HG02798 (cell line): ENCODE measurements at regions not wholly inside any gene's neighbourhood (a gene's known extent, or its start where the extent isn't known, plus 50 kb on each side); places are given as distances from the start of the nearest gene placed in this dataset.
"Not testable (repeated sequence)": the region's sequence is repeated elsewhere in the genome, so short reads cannot be mapped to it uniquely, and the experiment has no call there.

Source experiments
- ATAC-seq: cut with Tn5 transposase; IDR thresholded peaks from one replicate; pipeline ENCODE4 v1.9.1; 2021; ENCODE audit warnings: mild to moderate bottlenecking; ENCODE audit not compliant: unreplicated experiment, poor library complexity

DNA sequence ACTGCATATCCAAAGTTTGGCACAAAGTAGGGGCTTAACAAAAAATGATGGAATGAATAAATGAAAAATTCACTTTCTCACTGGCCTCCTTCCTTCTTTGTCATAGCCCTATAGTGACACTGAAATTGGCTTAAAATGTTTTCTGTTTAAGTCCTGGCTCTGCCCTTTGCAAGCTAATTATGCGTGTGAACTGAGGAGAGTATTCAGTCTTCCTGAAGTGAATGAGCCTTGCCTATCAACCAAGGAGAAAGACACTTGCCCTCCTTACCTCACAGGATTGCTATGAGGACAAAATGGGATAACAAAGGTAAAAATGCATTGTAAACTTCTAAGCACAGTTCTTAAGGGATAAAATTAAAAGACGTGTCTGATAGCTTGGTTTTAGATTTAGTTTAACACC, 729.8 kb upstream of the ANO3 start:
- no peak for ATAC-seq

DNA sequence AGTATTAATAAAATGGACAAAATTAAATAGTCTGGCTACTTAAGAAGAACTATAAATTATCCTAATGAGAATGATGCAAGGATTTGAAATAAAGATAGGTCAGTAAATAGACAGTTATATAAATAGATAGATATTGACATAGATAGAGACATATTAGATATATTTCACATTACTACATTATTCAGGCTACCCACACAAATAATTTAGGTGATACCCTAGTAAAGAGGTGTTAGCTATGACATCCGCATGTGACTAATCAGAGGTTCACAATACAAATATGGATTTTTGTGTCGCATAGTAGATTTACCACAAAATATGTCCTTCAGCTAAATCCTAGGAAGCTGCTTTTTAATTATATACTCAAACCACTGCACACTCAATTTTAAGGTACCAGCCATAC, 729.0 kb upstream of the ANO3 start:
- no peak for ATAC-seq

DNA sequence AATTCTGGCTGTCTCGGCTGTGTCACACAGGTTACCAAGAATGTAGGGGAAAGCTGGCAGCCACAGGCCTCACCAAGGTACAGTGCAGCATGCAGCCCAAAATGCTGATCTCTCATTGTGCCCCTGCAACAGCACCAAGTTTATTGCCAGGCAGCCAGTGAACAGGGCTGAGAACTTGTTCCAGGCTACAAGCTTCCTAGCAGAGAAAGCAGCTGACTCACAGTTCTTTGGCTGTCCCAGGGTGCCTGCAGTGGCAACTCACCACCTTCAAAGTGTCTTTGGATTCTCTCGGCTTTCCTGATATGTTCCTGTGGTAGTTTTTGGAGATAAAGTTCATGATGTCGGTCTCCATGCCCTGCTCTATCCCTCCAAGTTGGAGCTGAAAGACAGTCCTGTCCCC, 719.1 kb upstream of the ANO3 start:
- ATAC-seq = no peak

DNA sequence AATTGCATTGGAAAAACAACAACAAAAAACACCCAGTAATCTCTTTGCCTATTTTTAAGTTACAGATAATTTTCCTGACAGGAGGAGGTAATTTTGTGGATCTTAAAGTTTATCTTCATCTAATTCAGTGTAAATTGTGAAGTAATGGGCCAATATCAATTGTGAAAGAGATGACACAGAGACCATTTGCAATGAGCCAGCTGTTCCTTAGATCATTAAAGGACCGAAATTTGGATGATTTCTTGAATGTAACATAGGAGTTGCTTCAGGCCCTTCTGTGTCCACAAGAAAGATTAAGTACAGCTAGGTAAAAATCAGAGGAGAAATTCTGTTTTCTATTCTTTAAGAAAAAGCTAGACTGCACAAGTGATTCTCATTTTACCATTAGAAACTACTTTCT, 718.5 kb upstream of the ANO3 start:
- no peak for ATAC-seq

DNA sequence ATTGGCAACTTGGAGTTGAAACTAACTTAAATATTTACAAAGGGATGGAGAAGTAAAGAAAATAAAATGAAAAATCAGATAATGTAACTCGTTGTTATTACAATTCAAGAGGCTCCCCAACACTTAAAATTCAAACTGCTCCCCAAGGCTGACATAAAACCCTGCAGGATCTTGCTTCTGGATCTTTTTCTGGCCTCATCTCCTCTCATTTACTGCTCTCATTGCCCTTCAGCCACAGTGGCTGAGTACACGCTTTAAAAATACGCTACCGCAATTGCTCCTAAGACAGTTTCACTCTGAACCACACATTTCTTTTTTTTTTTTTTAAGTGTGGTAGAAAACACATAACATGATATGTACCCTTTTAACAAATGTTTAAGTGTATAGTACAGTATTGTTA, 718.1 kb upstream of the ANO3 start:
- no peak for ATAC-seq

DNA sequence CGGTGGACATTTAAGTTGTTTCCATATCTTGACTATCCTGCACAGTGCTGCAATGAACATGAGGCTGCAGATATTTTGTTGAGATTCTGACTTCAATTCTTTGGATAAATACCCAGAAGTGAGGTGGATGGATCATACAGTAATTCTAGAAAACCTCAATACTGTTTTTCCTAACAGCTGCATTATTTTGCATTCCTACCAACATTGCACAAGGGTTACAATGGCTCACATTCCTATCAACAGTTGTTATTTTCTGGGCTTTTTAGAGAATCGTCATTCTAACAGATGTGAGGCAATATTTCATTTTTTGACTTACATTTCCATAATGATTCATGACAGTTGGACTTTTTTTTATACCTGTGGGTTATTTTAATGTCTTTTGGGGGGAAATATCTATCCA, 716.9 kb upstream of the ANO3 start:
- ATAC-seq = no peak

DNA sequence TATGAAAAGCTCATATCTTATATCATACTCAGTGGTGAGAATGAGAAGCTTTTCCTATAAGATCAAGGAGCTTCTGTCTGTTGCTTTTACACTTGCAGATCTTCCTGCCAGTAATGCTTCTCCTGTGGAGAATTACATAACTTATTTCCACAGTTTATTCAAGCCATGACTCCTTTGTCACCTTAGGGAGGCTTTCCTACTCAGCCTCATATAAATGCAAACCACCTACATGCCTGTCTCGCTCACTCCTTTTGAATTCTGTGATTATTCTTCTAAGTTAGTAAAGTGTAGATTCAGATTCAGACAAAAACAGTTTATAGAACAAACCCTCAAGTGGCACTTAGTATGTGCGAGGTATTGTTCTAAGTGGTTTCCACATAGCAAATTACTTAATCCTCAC, 716.1 kb upstream of the ANO3 start:
- ATAC-seq = no peak

DNA sequence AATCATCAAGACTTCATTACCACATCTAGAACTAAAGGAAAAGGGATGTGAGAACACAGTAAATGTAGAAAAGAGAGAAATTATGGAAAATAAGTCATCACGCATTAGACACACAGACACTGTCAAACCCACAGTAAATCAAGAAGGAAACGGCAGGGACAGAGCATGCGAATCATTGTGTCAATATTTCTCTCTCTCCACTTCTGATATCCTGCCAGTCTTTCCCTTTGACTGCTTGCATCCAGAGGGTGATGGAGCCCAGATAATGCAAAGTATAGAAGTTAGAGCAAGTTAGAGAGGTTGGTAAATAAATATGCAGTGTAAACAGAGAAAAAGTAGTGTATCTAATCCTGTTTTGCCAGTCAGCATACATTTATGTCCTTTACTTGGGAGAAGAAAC, 706.8 kb upstream of the ANO3 start:
- ATAC-seq = no peak

DNA sequence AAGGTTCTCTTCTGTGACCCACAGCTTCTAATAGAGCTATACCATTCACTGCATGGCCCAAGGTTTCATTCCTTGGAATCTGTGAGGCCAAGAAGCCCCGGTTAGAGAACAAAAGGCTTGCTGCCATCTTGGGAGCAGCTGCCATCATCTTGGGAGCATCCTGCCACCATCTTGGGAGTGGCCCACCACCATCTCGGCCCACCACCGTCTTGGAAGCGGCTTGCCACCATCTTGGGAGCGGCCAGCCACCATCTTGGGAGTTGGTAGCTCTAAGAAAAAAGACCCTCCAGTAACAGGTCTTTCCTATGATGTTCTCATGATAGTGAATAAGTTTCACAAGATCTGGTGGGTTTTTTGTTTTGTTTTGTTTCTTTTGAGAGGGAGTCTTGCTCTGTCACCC, 703.9 kb upstream of the ANO3 start:
- no peak for ATAC-seq

DNA sequence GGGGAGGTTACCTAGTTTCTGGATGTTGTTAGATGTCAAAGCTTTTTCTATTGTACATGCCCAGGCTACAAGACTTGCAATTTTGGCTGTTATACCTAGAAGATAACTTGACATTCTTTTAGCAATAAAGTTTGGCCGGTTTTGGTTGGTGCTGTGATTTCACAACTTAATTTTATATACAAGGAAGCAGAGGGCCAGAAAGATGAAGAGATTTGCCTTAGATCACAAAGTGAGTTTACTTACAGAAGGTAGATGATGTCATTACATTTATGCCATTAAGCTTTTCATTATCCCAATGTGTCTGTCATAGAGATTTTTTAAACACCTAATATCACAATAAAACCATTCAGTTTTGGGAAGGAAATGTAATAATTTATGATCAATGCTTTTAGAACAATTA, 698.7 kb upstream of the ANO3 start:
- ATAC-seq = no peak

DNA sequence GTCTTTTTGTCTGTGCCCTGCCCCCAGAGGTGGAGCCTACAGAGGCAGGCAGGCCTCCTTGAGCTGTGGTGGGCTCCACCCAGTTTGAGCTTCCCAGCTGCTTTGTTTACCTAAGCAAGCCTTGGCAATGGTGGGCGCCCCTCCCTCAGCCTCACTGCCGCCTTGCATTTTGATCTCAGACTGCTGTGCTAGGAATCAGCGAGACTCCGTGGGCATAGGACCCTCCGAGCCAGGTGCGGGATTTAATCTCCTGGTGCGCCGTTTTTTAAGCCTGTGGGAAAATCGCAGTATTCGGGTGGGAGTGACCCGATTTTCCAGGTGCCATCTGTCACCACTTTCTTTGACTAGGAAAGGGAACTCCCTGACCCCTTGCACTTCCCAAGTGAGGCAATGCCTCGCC, 682.7 kb upstream of the ANO3 start:
- ATAC-seq = not testable (repeated sequence)

DNA sequence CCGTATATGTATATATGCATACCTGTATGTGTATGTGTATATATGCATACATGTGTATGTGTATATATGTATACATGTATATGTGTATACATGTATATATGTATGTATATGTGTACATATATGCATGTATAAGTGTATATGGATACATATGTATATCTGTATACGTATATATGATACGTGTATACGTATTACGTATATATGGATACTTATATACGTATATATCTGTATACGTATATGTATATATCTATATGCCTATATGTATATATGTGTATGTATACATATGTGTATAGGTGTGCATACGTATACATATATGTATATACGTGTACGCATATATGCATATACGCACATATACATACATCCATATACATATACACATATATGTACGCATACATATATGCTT, 681.6 kb upstream of the ANO3 start:
- no peak for ATAC-seq

DNA sequence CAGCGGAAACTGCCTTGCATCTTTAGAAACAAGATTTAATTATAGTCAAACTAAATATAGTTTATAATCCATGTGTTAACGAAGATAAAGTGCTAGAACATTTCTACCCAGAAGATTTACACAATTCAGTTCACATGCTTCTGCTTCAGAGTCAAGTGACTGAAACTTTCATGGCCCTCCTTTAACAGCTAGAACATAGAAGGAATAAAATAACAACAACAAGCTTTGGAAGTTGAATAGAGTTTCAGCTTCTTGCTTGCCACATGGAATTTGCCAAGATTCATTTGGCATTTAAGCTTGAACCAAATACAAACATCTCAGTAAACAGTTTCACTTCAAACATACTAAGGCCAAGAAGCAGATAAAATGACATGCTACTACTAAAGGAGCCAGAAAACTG, 676.3 kb upstream of the ANO3 start:
- ATAC-seq = no peak

DNA sequence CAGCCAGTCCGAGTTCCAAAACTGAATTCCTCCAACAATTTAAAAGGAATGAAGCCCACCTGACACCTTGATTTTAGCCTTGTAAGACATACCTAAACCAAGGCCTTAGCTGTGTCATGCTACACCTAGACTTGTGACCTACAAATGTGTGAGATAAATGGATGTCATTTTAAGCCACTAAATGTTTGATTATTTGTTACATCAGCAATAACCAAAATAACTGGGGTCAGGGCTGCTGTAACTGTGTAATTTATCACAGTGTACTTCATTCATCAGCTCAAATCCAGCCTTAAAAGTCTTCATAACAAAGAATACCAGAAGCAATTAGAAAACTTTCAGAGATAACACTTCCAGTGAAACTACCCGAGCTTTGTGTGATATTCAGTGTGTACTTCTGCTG, 673.0 kb upstream of the ANO3 start:
- ATAC-seq = no peak

DNA sequence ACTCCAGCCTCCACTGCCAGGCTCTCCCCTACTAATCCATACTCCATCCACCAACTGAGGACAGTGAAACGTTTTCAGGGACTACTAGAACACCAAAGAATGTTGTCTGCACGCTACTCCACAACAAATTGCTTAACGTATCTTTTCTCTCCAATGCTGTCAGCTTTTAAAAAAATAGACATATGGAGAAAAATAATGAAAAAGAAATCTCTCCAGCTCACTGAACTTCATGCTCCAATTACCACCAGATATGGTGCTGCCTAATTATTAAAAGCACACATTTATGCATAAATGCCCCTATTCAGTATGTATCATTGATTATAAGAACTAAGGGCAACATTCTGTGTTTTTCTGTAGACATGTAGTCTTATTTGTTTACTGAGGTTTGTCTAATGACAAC, 672.2 kb upstream of the ANO3 start:
- ATAC-seq = no peak

DNA sequence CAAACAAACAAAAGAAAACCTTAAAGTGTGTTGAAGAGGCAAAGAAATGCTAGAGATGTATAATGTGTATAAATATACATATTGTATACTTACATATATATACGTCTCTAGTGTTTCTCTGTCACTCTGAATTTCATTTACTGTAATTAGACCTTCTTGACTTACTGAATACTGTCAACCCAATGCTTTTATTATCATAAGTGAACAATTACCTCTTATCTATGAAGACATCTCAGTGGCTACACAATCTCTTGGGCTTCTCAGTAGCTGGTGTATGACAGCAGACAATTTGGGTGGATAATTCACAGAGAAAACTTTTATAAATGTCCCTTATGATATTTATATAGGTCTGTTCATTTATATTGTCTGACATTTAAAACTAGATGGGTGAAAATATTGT, 664.1 kb upstream of the ANO3 start:
- no peak for ATAC-seq

DNA sequence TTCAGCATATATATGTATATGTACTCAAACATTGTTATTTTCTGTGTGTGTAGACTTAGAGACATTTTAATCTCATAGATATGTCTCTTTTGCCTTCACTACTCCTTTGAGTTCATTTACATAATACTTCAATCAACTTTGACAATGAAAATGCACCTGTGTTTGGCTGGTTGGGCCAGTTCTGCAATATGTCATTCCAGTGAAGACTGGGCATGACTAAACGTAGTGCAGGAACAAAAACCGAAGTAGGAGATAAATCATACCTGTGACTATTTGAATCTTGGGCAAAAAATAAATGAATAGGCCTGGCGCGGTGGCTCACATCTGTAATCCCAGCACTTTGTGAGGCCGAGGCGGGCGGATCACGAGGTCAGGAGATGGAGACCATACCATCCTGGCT, 640.0 kb upstream of the ANO3 start:
- ATAC-seq = no peak

DNA sequence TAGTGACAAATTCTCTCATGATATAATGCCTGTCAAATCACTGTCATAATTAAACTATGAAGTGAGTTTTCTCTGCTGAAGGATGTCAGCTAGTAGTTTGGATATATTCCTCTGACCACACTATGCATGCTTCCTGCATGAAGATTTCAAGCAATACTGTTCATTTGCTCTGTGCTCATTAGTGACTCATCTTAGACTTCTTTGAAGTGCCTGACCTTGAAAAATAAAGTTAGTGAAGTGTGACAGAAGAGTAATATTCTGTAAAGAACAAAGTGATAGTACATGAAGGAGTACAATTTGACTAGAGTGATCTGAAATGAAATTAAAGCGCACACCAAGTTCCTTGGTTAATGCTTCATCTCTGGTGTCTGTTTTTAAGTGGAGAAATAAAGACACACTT, 629.5 kb upstream of the ANO3 start:
- no peak for ATAC-seq

DNA sequence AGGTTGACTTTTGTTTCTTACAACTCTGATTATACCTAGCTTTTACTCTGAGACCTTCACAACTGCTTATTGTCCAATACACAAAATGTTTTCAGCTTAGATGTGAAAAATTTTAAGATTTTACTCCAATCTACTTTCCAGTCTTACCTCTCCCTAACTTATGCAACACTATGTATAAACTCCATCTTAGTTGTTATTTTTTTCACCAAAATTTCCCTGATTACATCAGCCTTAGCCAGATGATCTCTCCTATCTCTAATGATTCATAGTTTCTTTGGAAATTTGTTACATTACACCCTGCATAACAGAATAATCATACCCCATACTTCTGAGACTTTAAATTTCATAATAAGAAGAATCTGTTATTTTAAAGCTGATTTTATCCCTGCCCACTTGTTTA, 621.0 kb upstream of the ANO3 start:
- ATAC-seq = no peak

DNA sequence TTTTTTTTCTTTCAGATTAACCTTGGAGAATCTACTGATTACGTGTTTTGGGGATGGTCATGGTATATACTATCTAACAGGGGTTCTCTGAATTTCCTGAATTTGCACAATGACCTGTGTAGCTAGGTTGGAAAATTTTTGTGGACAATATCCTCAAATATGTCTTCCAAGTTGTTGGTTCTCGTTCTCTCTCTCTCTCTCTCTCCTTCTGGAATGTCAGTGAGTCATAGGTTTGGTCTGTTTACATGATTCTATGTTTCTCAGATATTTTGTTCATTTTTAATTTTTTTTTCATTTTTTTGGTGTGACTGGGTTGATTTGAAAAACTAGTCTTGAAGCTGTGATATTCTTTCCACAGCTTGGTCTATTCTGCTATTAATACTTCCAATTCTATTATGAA, 604.0 kb upstream of the ANO3 start:
- ATAC-seq = no peak

DNA sequence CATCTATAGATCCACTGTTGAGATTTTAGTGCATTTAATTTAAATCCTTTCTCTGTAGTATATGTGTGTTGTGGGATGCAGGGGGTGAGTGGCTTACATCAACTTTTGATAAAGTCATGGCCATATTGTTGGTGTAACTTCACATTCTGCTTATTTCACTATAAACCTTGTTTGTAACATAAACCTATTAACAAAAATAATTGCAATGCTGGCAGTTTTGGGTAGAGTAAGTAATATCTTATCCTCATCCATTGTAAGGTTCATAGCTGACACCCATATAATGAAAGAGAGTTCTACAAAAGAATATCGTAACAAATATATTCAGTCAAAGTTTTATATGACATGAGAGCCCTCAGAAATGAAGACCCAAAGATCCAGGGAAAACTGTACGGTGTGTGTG, 601.7 kb upstream of the ANO3 start:
- ATAC-seq = no peak

DNA sequence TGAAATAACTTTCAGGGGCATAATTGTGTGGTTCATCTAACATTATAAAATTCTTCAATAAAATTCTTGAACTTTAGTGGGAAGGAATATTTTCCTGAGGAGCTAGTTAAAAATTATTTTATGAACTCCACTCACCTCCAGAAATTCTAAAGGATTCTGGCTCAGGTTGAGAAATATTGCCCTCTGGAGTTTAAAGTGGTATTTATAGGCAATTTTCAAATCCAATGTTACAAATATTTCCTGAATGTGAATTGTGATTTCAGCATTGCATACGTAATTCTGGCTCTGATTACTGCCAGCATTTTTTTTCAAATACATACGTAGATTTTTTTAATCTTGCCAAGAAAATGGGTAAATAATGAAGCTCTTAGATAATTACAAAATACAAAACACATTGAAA, 598.2 kb upstream of the ANO3 start:
- no peak for ATAC-seq

DNA sequence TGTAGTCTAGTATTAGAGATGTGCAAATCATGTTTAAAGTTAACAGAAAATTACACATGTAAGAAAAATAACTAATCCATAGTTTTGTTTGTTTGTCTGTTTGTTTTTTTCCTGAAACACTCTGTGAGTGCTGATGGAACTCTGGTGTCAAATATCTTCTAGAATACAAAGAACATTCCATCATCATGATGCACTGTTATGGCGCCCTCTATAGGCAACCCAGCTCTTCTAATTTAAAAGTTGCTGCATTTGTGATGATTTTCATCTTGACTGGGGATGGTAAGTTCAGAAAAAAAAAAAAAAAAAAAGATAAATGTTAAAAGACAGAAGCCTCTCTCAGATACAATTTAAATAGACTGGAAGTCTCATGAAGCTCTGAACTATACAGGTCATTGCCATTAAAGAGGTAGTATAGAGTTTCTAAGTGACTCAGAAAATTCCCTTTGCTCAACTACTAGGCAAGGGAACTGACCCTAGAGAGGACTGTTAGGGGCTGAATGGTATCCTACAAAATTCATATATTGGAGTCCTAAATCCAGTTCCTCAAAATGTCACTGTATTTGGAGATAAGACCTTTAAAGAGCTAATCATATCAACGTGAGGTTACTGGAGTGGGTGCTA, 597.2 kb upstream of the ANO3 start:
- no peak for ATAC-seq
